NT2/D1 (cell line): ENCODE measurements at regions not wholly inside any gene's neighbourhood (a gene's known extent, or its start where the extent isn't known, plus 50 kb on each side); places are given as distances from the start of the nearest gene placed in this dataset.

Experiments used
- DNase-seq: peaks from one replicate; pipeline ENCODE4 v3.0.0-alpha.2; 2011; ENCODE audit warnings: low read depth, low spot score
- H3K27me3 ChIP-seq: 2 replicates; pipeline ENCODE4 v1.6.0; 2011; ENCODE audit warnings: mild to moderate bottlenecking; ENCODE audit not compliant: insufficient read length, insufficient read depth
- H3K36me3 ChIP-seq: 2 replicates; pipeline ENCODE4 v1.6.1; 2011; ENCODE audit warnings: mild to moderate bottlenecking, low read length, mixed read lengths; ENCODE audit not compliant: insufficient read depth, insufficient read length
- H3K4me1 ChIP-seq: 2 replicates; pipeline ENCODE4 v1.5.1; 2011; ENCODE audit not compliant: insufficient read depth, insufficient read length
- H3K4me3 ChIP-seq: 2 replicates; pipeline ENCODE4 v1.5.1; 2011; ENCODE audit warnings: low read depth; ENCODE audit not compliant: insufficient read length
- H3K9ac ChIP-seq: 2 replicates; pipeline ENCODE4 v1.6.0; 2011; ENCODE audit warnings: low read depth; ENCODE audit not compliant: insufficient read length
- H3K9me3 ChIP-seq: 2 replicates; pipeline ENCODE4 v1.5.1; 2011; ENCODE audit warnings: mild to moderate bottlenecking, low read length; ENCODE audit not compliant: insufficient read depth
- SUZ12 ChIP-seq: IDR thresholded peaks from 2 replicates; pipeline ENCODE4 v1.6.1; 2011; ENCODE audit not compliant: insufficient read length, insufficient read depth; ENCODE audit errors: extremely low read depth
- YY1 ChIP-seq: IDR thresholded peaks from 2 replicates; pipeline ENCODE4 v1.6.1; 2011; ENCODE audit not compliant: insufficient read length, insufficient read depth
- ZNF274 ChIP-seq: IDR thresholded peaks from 2 replicates; pipeline ENCODE4 v1.6.1; 2011; ENCODE audit warnings: mild to moderate bottlenecking, low read depth, low read length

DNA sequence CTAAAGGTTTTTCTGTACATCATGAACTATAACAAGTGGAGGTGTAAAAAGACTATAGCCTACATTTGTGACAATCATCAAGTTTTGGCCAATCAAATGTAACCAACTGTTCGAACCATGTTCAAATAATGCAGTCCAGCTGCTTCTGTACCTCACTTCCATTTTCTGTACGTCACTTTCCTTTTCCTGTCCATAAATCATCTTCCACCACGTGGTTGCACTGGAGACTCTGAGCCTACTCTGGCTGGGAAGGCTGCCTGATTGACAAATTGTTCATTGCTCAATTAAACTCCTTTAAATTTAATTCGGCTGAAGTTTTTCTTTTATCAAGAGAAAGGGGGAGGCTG, 270.4 kb upstream of the JARID2 start:
- TF ChIP-seq SUZ12 (no peak), YY1 (no peak), ZNF274 (no peak)
- Histone ChIP-seq H3K27me3 (no peaks in the 10 kb centered on the region), H3K4me1 (no peaks in the 10 kb centered on the region), H3K9ac (no peak overlapping the region), H3K4me3 (no peak overlapping the region), H3K9me3 (no peaks in the 10 kb centered on the region), H3K36me3 (no peaks in the 10 kb centered on the region)
- DNase-seq, result no peak

DNA sequence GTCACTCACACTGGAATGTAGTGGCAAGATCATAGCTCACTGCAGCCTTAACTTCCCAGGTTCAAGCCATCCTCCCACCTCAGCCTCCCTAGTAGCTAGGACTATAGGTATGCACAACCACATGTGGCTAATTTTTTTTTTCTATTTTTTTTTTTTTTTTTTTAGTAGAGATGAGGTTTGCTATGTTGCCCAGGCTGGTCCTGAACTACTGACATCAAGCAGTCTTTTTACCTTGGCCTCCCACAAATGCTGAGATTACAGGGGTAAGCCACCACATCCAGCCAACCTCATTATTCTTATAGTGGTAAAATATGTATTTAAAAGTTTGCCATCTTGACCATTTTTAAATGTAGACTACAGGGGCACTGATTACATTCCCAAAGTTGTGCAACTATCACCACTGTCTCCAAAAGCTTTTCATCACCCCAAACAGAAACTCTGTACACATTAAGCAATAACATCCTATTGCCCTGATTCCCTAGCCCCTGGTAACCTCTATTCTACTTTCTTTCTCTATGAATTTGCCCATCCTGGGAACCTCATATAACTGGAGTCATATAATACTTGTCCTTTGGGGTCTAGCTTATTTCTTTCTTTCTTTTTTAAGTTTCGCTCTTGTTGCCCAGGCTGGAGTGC, 268.0 kb upstream of the JARID2 start:
- Histone ChIP-seq H3K4me3 (no peak overlapping the region), H3K9ac (no peak overlapping the region), H3K27me3 (no peaks in the 10 kb centered on the region), H3K36me3 (no peaks in the 10 kb centered on the region), H3K9me3 (no peaks in the 10 kb centered on the region), H3K4me1 (no peaks in the 10 kb centered on the region)
- DNase-seq, result no peak
- TF ChIP-seq SUZ12 (no peak), ZNF274 (no peak), YY1 (no peak)

DNA sequence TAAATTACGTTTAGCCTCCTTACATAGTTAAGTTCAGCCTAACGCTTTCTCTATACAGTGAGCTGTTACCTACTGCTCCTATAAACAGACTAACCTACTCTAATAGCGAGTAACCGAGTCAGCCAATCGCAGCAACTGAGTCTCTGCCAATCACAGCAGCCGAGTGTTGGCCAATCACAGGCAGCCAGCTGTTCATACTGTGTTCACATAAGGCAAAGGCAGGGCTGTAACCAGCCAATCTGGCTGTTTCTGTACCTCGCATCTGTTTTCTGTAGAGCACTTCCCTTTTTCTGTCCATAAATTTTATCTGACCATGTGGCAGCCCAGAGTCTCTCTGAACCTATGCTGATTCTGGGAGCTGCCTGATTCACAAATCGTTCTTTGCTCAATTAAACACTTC, 263.9 kb upstream of the JARID2 start:
- H3K27me3 ChIP-seq, result no peaks in the 10 kb centered on the region
- H3K9ac ChIP-seq, result no peak overlapping the region
- H3K4me3 ChIP-seq, result no peak overlapping the region
- no peaks in the 10 kb centered on the region for H3K4me1 ChIP-seq
- H3K36me3 ChIP-seq, result peaks cover 3% of the 10 kb centered on the region
- TF ChIP-seq YY1, result no peak
- TF ChIP-seq ZNF274, result no peak
- no peak for TF ChIP-seq SUZ12
- H3K9me3 ChIP-seq, result no peaks in the 10 kb centered on the region
- no peak for DNase-seq

DNA sequence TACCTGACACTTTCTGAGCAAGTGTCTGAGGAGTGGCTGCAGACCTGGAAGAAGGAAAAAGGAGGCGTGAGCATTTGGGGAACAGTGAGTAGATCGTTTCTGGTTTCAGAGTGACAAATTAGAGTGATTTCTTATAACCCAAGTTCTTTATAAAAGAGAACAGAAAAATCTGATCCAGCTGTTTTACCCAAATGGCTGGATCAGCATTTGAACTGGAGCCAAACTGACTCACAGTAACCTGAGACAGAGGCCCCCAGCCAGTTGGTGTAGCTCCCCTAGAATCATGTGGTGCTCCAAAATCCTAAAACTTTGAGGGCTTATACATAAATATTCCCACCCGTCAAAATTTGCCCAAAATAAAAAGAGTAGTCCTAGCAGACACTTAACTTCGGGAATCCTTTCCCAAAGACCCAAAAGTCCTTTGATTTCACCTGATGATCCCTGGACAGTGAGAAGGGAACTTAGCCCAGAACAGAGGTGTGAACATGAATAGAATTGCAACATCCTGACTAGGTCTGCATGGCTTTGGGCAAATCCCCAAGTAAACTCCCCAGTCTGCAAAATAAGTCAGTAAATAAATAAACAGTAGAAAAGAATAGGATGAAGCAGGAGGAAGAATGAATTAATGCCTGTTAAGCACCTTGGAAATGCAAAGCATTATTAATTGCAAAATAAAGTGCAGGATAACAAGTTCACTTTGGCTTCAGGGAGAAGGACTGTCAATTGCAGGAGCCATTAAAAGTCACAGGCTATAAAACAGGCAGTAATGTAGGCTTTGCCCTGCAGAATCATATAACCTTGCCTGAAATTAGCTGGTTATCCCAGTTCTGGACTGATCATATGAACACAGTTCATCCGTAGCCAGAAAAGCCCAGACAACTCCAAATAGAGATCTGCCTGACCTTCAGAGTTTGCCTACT, 262.0 kb upstream of the JARID2 start:
- TF ChIP-seq YY1, result no peak
- no peak for TF ChIP-seq ZNF274
- TF ChIP-seq SUZ12, result no peak
- no peak for DNase-seq
- Histone ChIP-seq H3K27me3 (no peaks in the 10 kb centered on the region), H3K9me3 (no peaks in the 10 kb centered on the region), H3K4me3 (no peak overlapping the region), H3K4me1 (no peaks in the 10 kb centered on the region), H3K9ac (no peak overlapping the region), H3K36me3 (peaks cover 5% of the 10 kb centered on the region)

DNA sequence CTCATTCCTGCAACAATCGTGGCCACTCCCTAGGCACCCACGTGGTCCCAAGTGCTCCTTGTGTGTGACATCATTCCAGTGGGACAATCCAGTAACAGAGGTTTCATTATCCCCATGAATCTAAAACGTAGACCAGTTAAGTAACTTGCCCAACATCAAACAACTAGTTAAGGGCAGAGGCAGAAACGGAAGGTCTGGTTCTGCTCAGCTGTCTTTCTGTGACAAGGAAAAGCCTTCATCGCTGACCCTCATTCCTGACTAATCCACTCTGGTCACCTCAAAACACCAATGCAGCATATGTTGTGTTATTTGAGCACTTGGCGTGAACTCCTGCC, 261.4 kb upstream of the JARID2 start:
- H3K9me3 ChIP-seq, result no peaks in the 10 kb centered on the region
- H3K9ac ChIP-seq, result no peak overlapping the region
- no peaks in the 10 kb centered on the region for H3K4me1 ChIP-seq
- peaks cover 5% of the 10 kb centered on the region for H3K36me3 ChIP-seq
- H3K27me3 ChIP-seq, result no peaks in the 10 kb centered on the region
- TF ChIP-seq YY1 (no peak), ZNF274 (no peak), SUZ12 (no peak)
- H3K4me3 ChIP-seq, result no peak overlapping the region
- no peak for DNase-seq

DNA sequence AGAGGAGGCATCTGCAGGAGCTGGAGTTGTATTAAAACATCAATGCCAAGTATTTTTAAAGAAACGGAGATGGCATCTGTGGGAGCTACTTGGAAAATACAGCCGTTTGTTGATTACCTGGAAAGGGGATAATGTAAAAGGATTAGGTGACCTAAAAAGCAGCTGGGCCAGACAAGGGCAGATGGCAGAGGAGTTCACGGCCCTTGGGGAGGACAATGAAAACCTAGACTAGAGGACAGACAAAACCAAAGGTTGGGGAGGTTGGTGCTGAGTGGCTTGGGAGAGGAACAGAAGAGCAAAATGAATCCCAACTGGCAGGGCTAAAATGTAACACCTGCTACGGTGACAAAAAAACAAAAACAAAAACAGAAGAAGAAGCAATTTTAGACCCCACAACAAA, 260.5 kb upstream of the JARID2 start:
- H3K27me3 ChIP-seq, result no peaks in the 10 kb centered on the region
- TF ChIP-seq SUZ12, result no peak
- no peak for TF ChIP-seq ZNF274
- no peak for TF ChIP-seq YY1
- H3K4me1 ChIP-seq, result no peaks in the 10 kb centered on the region
- no peak for DNase-seq
- no peak overlapping the region for H3K9ac ChIP-seq
- peaks cover 8% of the 10 kb centered on the region for H3K36me3 ChIP-seq
- H3K4me3 ChIP-seq, result no peak overlapping the region
- H3K9me3 ChIP-seq, result no peaks in the 10 kb centered on the region

DNA sequence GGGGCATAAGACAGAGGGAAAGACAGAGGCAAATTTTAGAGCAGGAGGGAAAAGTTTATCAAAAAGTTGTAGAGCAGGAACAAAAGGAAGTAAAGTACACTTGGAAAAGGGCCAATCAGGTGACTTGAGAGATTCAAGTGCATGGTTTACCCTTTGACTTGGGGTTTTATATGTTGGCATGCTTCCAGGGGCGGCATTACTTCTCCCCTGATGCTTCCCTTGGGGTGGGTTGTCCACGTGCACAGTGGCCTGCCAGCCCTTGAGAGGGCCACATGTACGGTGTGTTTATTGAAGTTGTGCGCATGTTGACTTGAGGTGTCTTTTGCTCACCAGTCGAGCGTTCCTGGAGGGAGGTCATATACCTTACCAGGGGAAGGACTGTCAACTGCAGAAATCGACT, 259.5 kb upstream of the JARID2 start:
- Histone ChIP-seq H3K36me3 (peaks cover 9% of the 10 kb centered on the region), H3K4me3 (no peak overlapping the region), H3K27me3 (no peaks in the 10 kb centered on the region), H3K9ac (no peak overlapping the region), H3K9me3 (no peaks in the 10 kb centered on the region), H3K4me1 (no peaks in the 10 kb centered on the region)
- TF ChIP-seq SUZ12 (no peak), YY1 (no peak), ZNF274 (no peak)
- DNase-seq, result no peak
